Fibroblast of lung (primary cell): ENCODE measurements at regions not wholly inside any gene's neighbourhood (a gene's known extent, or its start where the extent isn't known, plus 50 kb on each side); places are given as distances from the start of the nearest gene placed in this dataset.

Experiments
- DNase-seq, 2 donors: peaks; one replicate each; pipeline versions ENCODE4 v3.0.0 to v3.0.0-alpha.2; 2010; ENCODE audit warnings: low read depth in 2 of 2
- H2AFZ ChIP-seq: 2 replicates; pipeline ENCODE4 v1.5.1; 2012; ENCODE audit warnings: low read length, control low read depth, inconsistent platforms
- H3K27ac ChIP-seq: 2 replicates; pipeline ENCODE4 v1.5.1; 2011; ENCODE audit warnings: low read length, control low read depth; ENCODE audit not compliant: insufficient read depth
- H3K27me3 ChIP-seq: 2 replicates; pipeline ENCODE4 v1.5.1; 2011; ENCODE audit warnings: mild to moderate bottlenecking, low read length; ENCODE audit not compliant: control insufficient read depth, insufficient read depth
- H3K36me3 ChIP-seq: 2 replicates; pipeline ENCODE4 v1.5.1; 2011; ENCODE audit warnings: low read length; ENCODE audit not compliant: control insufficient read depth, insufficient read depth
- H3K4me1 ChIP-seq: 2 replicates; pipeline ENCODE4 v1.5.1; 2011; ENCODE audit warnings: low read length; ENCODE audit not compliant: control insufficient read depth, insufficient read depth; ENCODE audit errors: extremely low read depth
- H3K4me2 ChIP-seq: 2 replicates; pipeline ENCODE4 v1.5.1; 2011; ENCODE audit warnings: low read length, control low read depth; ENCODE audit not compliant: insufficient read depth; ENCODE audit errors: extremely low read depth
- H3K4me3 ChIP-seq, 4 experiments: fragments of 200-600 bp in 1 of 4; sonication (generic) in 1 of 4; replicated peaks in 1 of 4; 2 replicates each; pipeline ENCODE4 v1.5.1; 2011 to 2016; ENCODE audit warnings: low read length in 4 of 4, low read depth in 3 of 4, mild to moderate bottlenecking in 3 of 4, control low read depth in 2 of 4, inconsistent platforms in 1 of 4, mixed read lengths in 1 of 4; ENCODE audit not compliant: insufficient read depth in 1 of 4; ENCODE audit errors: control extremely low read depth in 1 of 4
- H3K79me2 ChIP-seq: 2 replicates; pipeline ENCODE4 v1.5.1; 2012; ENCODE audit warnings: mild to moderate bottlenecking, low read length, inconsistent platforms; ENCODE audit not compliant: control insufficient read depth, insufficient read depth
- H3K9ac ChIP-seq: 2 replicates; pipeline ENCODE4 v1.5.1; 2011; ENCODE audit warnings: mild to moderate bottlenecking, low read length, control low read depth; ENCODE audit not compliant: insufficient read depth
- H3K9me3 ChIP-seq: 2 replicates; pipeline ENCODE4 v1.5.1; 2012; ENCODE audit warnings: low read depth, low read length; ENCODE audit not compliant: control insufficient read depth, insufficient read depth
- H4K20me1 ChIP-seq: 2 replicates; pipeline ENCODE4 v1.5.1; 2011; ENCODE audit warnings: low read length; ENCODE audit not compliant: control insufficient read depth, insufficient read depth; ENCODE audit errors: extremely low read depth
- EZH2 ChIP-seq: IDR thresholded peaks from 2 replicates; pipeline ENCODE4 v1.5.1; 2012; ENCODE audit warnings: low read length, control low read depth, mild to moderate bottlenecking; ENCODE audit errors: missing control alignments
- TF ChIP-seq, protein P1 (sequence below), 2 donors: IDR thresholded peaks in 1 of 2; conservative IDR thresholded peaks in 1 of 2; 1 replicate in 1 of 2; 2 replicates in 1 of 2; pipeline ENCODE4 v1.5.1; 2011 to 2012; ENCODE audit warnings: low read length in 2 of 2, control low read depth in 1 of 2, inconsistent platforms in 1 of 2, low read depth in 1 of 2, mild to moderate bottlenecking in 1 of 2

DNA sequence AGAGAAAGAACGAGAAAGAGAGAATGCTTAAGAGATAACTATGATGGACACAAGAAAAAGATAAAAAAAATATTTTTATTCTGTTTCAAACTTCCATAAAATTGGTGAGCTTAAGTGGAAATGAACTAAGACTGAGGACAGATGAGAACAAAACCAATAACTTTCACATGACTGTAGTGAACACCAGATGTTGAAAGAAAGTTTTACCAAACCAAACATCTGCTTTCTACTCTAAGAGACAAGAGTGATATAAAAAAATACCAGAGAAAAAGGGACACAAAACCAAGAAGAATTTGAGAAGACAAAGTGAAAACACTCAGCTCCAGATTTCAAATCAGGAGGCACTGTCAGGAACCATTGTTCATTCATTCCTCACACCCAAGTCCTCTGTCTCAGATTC, 147.9 kb downstream of the IMPG2 start:
- Histone ChIP-seq H3K4me1 (peaks cover 2% of the 10 kb centered on the region), H3K36me3 (no peaks in the 10 kb centered on the region), H3K9me3 (no peaks in the 10 kb centered on the region), H3K27me3 (no peaks in the 10 kb centered on the region), H3K79me2 (no peaks in the 10 kb centered on the region), H3K4me2 (no peak overlapping the region), H2AFZ (no peak overlapping the region), H3K4me3 (no peak overlapping the region), H3K27ac (no peak overlapping the region), H4K20me1 (no peaks in the 10 kb centered on the region), H3K9ac (no peak overlapping the region)
- DNase-seq, result no peak
- TF ChIP-seq, protein P1, sequence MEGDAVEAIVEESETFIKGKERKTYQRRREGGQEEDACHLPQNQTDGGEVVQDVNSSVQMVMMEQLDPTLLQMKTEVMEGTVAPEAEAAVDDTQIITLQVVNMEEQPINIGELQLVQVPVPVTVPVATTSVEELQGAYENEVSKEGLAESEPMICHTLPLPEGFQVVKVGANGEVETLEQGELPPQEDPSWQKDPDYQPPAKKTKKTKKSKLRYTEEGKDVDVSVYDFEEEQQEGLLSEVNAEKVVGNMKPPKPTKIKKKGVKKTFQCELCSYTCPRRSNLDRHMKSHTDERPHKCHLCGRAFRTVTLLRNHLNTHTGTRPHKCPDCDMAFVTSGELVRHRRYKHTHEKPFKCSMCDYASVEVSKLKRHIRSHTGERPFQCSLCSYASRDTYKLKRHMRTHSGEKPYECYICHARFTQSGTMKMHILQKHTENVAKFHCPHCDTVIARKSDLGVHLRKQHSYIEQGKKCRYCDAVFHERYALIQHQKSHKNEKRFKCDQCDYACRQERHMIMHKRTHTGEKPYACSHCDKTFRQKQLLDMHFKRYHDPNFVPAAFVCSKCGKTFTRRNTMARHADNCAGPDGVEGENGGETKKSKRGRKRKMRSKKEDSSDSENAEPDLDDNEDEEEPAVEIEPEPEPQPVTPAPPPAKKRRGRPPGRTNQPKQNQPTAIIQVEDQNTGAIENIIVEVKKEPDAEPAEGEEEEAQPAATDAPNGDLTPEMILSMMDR (conservative IDR thresholded peaks at IDR 0.05 in 1 of 2, IDR thresholded peaks at IDR 0.05 in 1 of 2; ENCODE audit: low read depth in 1 of 2, low read length in 2 of 2), result no peak
- TF ChIP-seq EZH2, result no peak

DNA sequence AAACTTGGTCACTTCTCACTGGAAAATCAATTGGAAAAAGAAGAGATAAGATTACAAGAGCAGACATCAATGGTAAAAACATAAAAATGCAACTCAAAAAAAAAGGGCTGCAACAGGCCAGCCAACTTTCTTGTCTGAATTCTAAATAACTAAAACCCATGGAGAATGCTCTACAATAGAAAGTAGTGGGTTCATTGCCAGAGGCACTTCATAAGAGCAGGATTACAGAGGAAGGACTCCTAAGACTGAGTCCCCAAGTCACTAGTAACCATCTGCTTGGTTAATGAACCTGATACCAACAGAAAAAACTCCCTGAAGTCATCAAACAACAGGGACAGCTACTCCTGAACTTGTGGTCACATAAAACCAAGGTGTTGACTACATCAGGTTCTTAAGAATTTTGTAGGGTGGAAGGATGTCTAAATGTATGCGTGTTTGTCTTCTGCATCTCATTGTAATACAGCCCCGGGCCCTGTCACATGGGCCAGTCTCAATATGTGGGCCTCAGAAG, 148.6 kb downstream of the IMPG2 start:
- peaks cover 2% of the 10 kb centered on the region for H3K4me1 ChIP-seq

DNA sequence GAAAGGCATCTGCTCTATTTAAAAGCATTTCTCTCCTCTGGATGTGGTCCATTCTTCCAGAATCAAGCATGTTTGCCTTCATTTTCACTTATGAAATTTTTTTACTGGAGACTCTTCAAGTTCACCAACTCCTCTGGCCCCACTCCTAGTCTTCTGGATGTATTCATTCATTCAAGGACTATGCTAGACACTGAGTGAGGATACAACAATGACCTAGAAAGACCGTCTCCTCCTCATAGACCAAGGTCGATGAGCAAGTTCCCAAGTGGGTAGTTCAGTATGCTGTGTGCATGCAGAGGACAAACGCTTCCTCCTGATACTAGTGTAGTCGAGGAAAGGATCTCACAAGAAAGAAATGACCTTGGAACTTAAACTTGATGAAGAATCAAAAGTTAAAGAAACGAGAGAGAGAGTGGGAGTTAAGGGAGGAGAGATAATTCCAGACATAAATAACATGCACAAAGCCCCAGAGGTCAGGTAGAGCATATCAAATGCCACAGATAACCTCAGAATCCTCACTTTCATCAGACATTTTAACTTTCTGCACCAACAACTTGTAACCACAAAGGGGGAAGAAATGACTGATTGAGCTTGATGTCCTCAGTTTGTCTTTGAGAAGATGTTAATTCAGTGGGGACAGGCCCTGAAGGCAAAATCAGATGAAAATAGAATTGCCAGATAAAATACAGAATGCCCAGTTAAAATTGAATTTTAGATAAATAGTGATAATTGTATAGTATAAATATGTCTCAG, 149.4 kb downstream of the IMPG2 start:
- TF ChIP-seq, protein P1 (conservative IDR thresholded peaks at IDR 0.05 in 1 of 2, IDR thresholded peaks at IDR 0.05 in 1 of 2; ENCODE audit: low read depth in 1 of 2, low read length in 2 of 2), result no peak
- no peak for TF ChIP-seq EZH2
- no peak overlapping the region for H3K9ac ChIP-seq
- H4K20me1 ChIP-seq, result no peaks in the 10 kb centered on the region
- no peak overlapping the region for H3K4me2 ChIP-seq
- no peak overlapping the region for H3K4me3 ChIP-seq
- H3K79me2 ChIP-seq, result no peaks in the 10 kb centered on the region
- no peak overlapping the region for H2AFZ ChIP-seq
- H3K9me3 ChIP-seq, result no peaks in the 10 kb centered on the region
- DNase-seq, result no peak
- no peak overlapping the region for H3K27ac ChIP-seq
- peaks cover 2% of the 10 kb centered on the region for H3K4me1 ChIP-seq
- H3K27me3 ChIP-seq, result no peaks in the 10 kb centered on the region
- no peaks in the 10 kb centered on the region for H3K36me3 ChIP-seq

More for the DNA sequence above, 148.6 kb downstream of the IMPG2 start:
- no peaks in the 10 kb centered on the region for H3K9me3 ChIP-seq
- H4K20me1 ChIP-seq, result no peaks in the 10 kb centered on the region
- H3K27me3 ChIP-seq, result no peaks in the 10 kb centered on the region
- no peaks in the 10 kb centered on the region for H3K36me3 ChIP-seq
- TF ChIP-seq, protein P1 (conservative IDR thresholded peaks at IDR 0.05 in 1 of 2, IDR thresholded peaks at IDR 0.05 in 1 of 2; ENCODE audit: low read depth in 1 of 2, low read length in 2 of 2), result no peak
- no peak for TF ChIP-seq EZH2
- H2AFZ ChIP-seq, result no peak overlapping the region
- no peak for DNase-seq
- no peaks in the 10 kb centered on the region for H3K79me2 ChIP-seq
- no peak overlapping the region for H3K27ac ChIP-seq
- no peak overlapping the region for H3K4me2 ChIP-seq
- no peak overlapping the region for H3K9ac ChIP-seq
- no peak overlapping the region for H3K4me3 ChIP-seq
